GM23338 (cell line): ENCODE measurements at regions not wholly inside any gene's neighbourhood (a gene's known extent, or its start where the extent isn't known, plus 50 kb on each side); places are given as distances from the start of the nearest gene placed in this dataset.

Experiments used
- ATAC-seq: fragments of 200-7000 bp; cut with Tn5 transposase; 3 replicates; pipeline ENCODE4 v1.9.1; 2020
- DNase-seq: peaks from one replicate; pipeline ENCODE4 v3.0.0-alpha.2; 2015; ENCODE audit warnings: low spot score
- H2AFZ ChIP-seq: fragments of 200-600 bp; sonication (generic); 2 replicates; pipeline ENCODE4 v1.8.0; 2016; ENCODE audit warnings: antibody characterized with exemption, mild to moderate bottlenecking, moderate library complexity
- H3F3A ChIP-seq: fragments of 200-600 bp; sonication (generic); replicated peaks from 2 replicates; pipeline ENCODE4 v1.8.0; 2017; ENCODE audit warnings: antibody characterized with exemption, mixed run types, low read depth
- H3K27ac ChIP-seq: fragments of 200-600 bp; sonication (generic); 2 replicates; pipeline ENCODE4 v1.6.1; 2016; ENCODE audit warnings: low read depth
- H3K27me3 ChIP-seq: fragments of 200-600 bp; sonication (generic); 2 replicates; pipeline ENCODE4 v1.8.0; 2016; ENCODE audit warnings: mild to moderate bottlenecking, mixed run types, moderate library complexity; ENCODE audit not compliant: insufficient read depth
- H3K36me3 ChIP-seq: fragments of 200-600 bp; sonication (generic); 2 replicates; pipeline ENCODE4 v1.8.0; 2016; ENCODE audit warnings: mild to moderate bottlenecking; ENCODE audit not compliant: insufficient read depth
- H3K4me1 ChIP-seq: fragments of 200-600 bp; sonication (generic); 2 replicates; pipeline ENCODE4 v1.8.0; 2016; ENCODE audit warnings: mild to moderate bottlenecking, moderate library complexity; ENCODE audit not compliant: insufficient read depth
- H3K4me2 ChIP-seq: fragments of 200-600 bp; sonication (generic); 2 replicates; pipeline ENCODE4 v1.7.1; 2017; ENCODE audit warnings: mixed run types
- H3K4me3 ChIP-seq: fragments of 200-600 bp; sonication (generic); 2 replicates; pipeline ENCODE4 v1.6.1; 2016; ENCODE audit warnings: mixed run types
- H3K79me2 ChIP-seq: fragments of 200-600 bp; sonication (generic); replicated peaks from 2 replicates; pipeline ENCODE4 v1.8.0; 2017; ENCODE audit warnings: mild to moderate bottlenecking; ENCODE audit not compliant: insufficient read depth
- H3K9me2 ChIP-seq: fragments of 200-600 bp; sonication (generic); 2 replicates; pipeline ENCODE4 v1.8.0; 2017; ENCODE audit not compliant: insufficient read depth
- H4K20me1 ChIP-seq: fragments of 200-600 bp; sonication (generic); replicated peaks from 2 replicates; pipeline ENCODE4 v1.8.0; 2017; ENCODE audit warnings: mild to moderate bottlenecking; ENCODE audit not compliant: insufficient read depth
- H3K27ac Mint-ChIP-seq: 2 replicates; pipeline ENCODE4 v1.8.0; 2020; ENCODE audit warnings: inconsistent platforms, mild to moderate bottlenecking, moderate library complexity, mixed read lengths
- H3K27me3 Mint-ChIP-seq: 3 replicates; pipeline ENCODE4 v1.8.0; 2022; ENCODE audit warnings: low read depth, mild to moderate bottlenecking, moderate library complexity, mixed read lengths, inconsistent platforms; ENCODE audit not compliant: insufficient read depth, poor library complexity
- H3K36me3 Mint-ChIP-seq: 3 replicates; pipeline ENCODE4 v1.8.0; 2021; ENCODE audit warnings: low read depth, mild to moderate bottlenecking, inconsistent platforms, moderate library complexity, mixed read lengths
- H3K4me1 Mint-ChIP-seq: 3 replicates; pipeline ENCODE4 v1.8.0; 2020; ENCODE audit warnings: mild to moderate bottlenecking, inconsistent platforms, mixed read lengths
- H3K4me3 Mint-ChIP-seq: 3 replicates; pipeline ENCODE4 v1.8.0; 2021; ENCODE audit warnings: moderate library complexity, mild to moderate bottlenecking, inconsistent platforms, mixed read lengths
- H3K9me3 Mint-ChIP-seq: 3 replicates; pipeline ENCODE4 v1.8.0; 2020; ENCODE audit warnings: moderate library complexity, mild to moderate bottlenecking, inconsistent platforms, mixed read lengths
- CREB1 ChIP-seq: fragments of 250-450 bp; sonication (Bioruptor Pico); IDR thresholded peaks from 2 replicates; pipeline ENCODE4 v1.5.0; 2020; ENCODE audit warnings: low read depth, mild to moderate bottlenecking, moderate library complexity
- CTCF ChIP-seq, 2 experiments: fragments of 200-600 bp in 1 of 2; sonication (generic) in 1 of 2; conservative IDR thresholded peaks; 2 replicates each; pipeline versions ENCODE4 v1.5.1 to v1.6.1; 2016 to 2017; ENCODE audit warnings: antibody characterized with exemption in 2 of 2, low read depth in 2 of 2, mild to moderate bottlenecking in 2 of 2, moderate library complexity in 1 of 2
- ETS1 ChIP-seq: IDR thresholded peaks from 2 replicates; pipeline ENCODE4 v1.6.1; 2016; ENCODE audit warnings: antibody characterized with exemption
- EZH2 ChIP-seq: fragments of 200-600 bp; sonication (generic); IDR thresholded peaks from one replicate; pipeline ENCODE4 v1.8.0; 2017; ENCODE audit warnings: antibody characterized with exemption, mild to moderate bottlenecking, low read depth; ENCODE audit not compliant: unreplicated experiment
- EZH2phosphoT487 ChIP-seq: fragments of 200-600 bp; sonication (generic); IDR thresholded peaks from one replicate; pipeline ENCODE4 v1.8.1; 2018; ENCODE audit warnings: antibody characterized with exemption; ENCODE audit not compliant: unreplicated experiment
- JUNB ChIP-seq: IDR thresholded peaks from one replicate; pipeline ENCODE4 v1.6.1; 2016; ENCODE audit warnings: antibody characterized with exemption; ENCODE audit not compliant: unreplicated experiment
- NANOG ChIP-seq: IDR thresholded peaks from 2 replicates; pipeline ENCODE4 v1.6.1; 2016; ENCODE audit warnings: antibody characterized with exemption, borderline replicate concordance
- POLR2AphosphoS5 ChIP-seq: IDR thresholded peaks from 2 replicates; pipeline ENCODE4 v1.6.1; 2016; ENCODE audit warnings: antibody characterized with exemption, low read depth
- REST ChIP-seq: IDR thresholded peaks from one replicate; pipeline ENCODE4 v1.6.1; 2018; ENCODE audit warnings: antibody characterized with exemption; ENCODE audit not compliant: unreplicated experiment
- STAT1 ChIP-seq: IDR thresholded peaks from one replicate; pipeline ENCODE4 v1.6.1; 2016; ENCODE audit warnings: antibody characterized with exemption; ENCODE audit not compliant: unreplicated experiment
- ZNF114 ChIP-seq: fragments of 250-450 bp; sonication (Bioruptor Pico); IDR thresholded peaks from 2 replicates; pipeline ENCODE4 v1.5.0; 2020; ENCODE audit warnings: mild to moderate bottlenecking, moderate library complexity
- ZNF331 ChIP-seq: fragments of 250-450 bp; sonication (Bioruptor Pico); IDR thresholded peaks from 2 replicates; pipeline ENCODE4 v1.5.0; 2020; ENCODE audit warnings: low read depth, mild to moderate bottlenecking, moderate library complexity
- ZNF462 ChIP-seq: fragments of 250-450 bp; sonication (Bioruptor Pico); IDR thresholded peaks from 2 replicates; pipeline ENCODE4 v1.5.0; 2020; ENCODE audit warnings: mild to moderate bottlenecking, moderate library complexity

- H2AFZ ChIP-seq = no peak overlapping the region
- H3K4me1 ChIP-seq = no peaks in the 10 kb centered on the region
- H3K27ac ChIP-seq = no peak overlapping the region
- H3K36me3 Mint-ChIP-seq = no peaks in the 10 kb centered on the region
- H3K36me3 ChIP-seq = no peaks in the 10 kb centered on the region
- no peaks in the 10 kb centered on the region for H3K27me3 ChIP-seq
- TF ChIP-seq NANOG (no peak), ETS1 (no peak), CTCF (conservative IDR thresholded peaks at IDR 0.05; ENCODE audit: low read depth in 2 of 2) (no peak), STAT1 (no peak), ZNF331 (no peak), ZNF114 (CRISPR knock-in tag) (no peak), POLR2AphosphoS5 (no peak), JUNB (no peak), EZH2 (no peak), REST (no peak), CREB1 (CRISPR knock-in tag) (no peak), EZH2phosphoT487 (no peak), ZNF462 (CRISPR knock-in tag) (no peak)
- no peaks in the 10 kb centered on the region for H3K9me2 ChIP-seq
- H3F3A ChIP-seq = no peaks in the 10 kb centered on the region
- H3K9me3 Mint-ChIP-seq = no peaks in the 10 kb centered on the region; the same call in 2 of the 3 replicates
- no peaks in the 10 kb centered on the region for H3K79me2 ChIP-seq
- no peak overlapping the region for H3K4me3 Mint-ChIP-seq
- H4K20me1 ChIP-seq = no peaks in the 10 kb centered on the region
- peak overlapping the region; percentile 53 for H3K27ac Mint-ChIP-seq
- DNase-seq (no peak), ATAC-seq (no peak)
- no peak overlapping the region for H3K4me2 ChIP-seq
- peaks cover 4% of the 10 kb centered on the region for H3K27me3 Mint-ChIP-seq
- no peak overlapping the region for H3K4me3 ChIP-seq
- H3K4me1 Mint-ChIP-seq = no peaks in the 10 kb centered on the region
Measured at GRCh38 chr18:59813942-59814341, 85.9 kb upstream of the PMAIP1 start.
